Keratinocyte (primary cell): ENCODE measurements at regions not wholly inside any gene's neighbourhood (a gene's known extent, or its start where the extent isn't known, plus 50 kb on each side); places are given as distances from the start of the nearest gene placed in this dataset.

Experiments
- EZH2 ChIP-seq: IDR thresholded peaks from one replicate; pipeline ENCODE4 v1.6.1; 2012; ENCODE audit warnings: inconsistent platforms, mild to moderate bottlenecking, low read length, moderate library complexity
- TF ChIP-seq, protein P1 (sequence below), 3 experiments: IDR thresholded peaks in 1 of 3; conservative IDR thresholded peaks in 1 of 3; optimal IDR thresholded peaks in 1 of 3; 2 replicates in 2 of 3; 3 replicates in 1 of 3; pipeline versions ENCODE3 to v1.5.1; 2011; ENCODE audit warnings: low read length in 3 of 3, mild to moderate bottlenecking in 3 of 3, moderate library complexity in 2 of 3, control low read depth in 1 of 3, inconsistent platforms in 1 of 3; ENCODE audit not compliant: insufficient read depth in 2 of 3; ENCODE audit errors: extremely low read depth in 1 of 3

DNA sequence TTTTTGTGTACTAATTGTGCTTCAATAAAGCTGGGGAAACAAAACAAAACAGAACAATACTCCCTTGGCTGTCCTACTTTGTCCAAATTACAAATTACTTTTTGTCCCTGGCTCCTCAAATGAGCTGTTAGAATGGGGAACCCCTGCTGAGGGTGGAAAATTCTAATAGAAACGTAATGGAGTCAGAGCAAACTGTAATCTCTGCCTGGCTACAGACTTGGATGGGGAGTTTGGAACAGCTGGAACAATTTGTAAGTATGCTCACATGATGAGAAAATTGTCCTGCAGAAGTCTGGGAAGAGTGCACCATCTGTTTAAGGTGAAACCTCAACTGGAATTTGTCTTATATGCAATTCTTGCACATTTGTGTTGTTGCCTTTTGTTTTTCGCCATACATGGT lies 364.4 kb upstream of the CLNK start:
- TF ChIP-seq, protein P1, sequence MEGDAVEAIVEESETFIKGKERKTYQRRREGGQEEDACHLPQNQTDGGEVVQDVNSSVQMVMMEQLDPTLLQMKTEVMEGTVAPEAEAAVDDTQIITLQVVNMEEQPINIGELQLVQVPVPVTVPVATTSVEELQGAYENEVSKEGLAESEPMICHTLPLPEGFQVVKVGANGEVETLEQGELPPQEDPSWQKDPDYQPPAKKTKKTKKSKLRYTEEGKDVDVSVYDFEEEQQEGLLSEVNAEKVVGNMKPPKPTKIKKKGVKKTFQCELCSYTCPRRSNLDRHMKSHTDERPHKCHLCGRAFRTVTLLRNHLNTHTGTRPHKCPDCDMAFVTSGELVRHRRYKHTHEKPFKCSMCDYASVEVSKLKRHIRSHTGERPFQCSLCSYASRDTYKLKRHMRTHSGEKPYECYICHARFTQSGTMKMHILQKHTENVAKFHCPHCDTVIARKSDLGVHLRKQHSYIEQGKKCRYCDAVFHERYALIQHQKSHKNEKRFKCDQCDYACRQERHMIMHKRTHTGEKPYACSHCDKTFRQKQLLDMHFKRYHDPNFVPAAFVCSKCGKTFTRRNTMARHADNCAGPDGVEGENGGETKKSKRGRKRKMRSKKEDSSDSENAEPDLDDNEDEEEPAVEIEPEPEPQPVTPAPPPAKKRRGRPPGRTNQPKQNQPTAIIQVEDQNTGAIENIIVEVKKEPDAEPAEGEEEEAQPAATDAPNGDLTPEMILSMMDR (optimal IDR thresholded peaks at IDR 0.05 in 1 of 3, IDR thresholded peaks at IDR 0.05 in 1 of 3, conservative IDR thresholded peaks at IDR 0.05 in 1 of 3; ENCODE audit: extremely low read depth in 1 of 3, insufficient read depth in 2 of 3, low read length in 3 of 3): no peak
- TF ChIP-seq EZH2: no peak
